ENCODE measurements at regions not wholly inside any gene's neighbourhood (a gene's known extent, or its start where the extent isn't known, plus 50 kb on each side); places are given as distances from the start of the nearest gene placed in this dataset.

DNA sequence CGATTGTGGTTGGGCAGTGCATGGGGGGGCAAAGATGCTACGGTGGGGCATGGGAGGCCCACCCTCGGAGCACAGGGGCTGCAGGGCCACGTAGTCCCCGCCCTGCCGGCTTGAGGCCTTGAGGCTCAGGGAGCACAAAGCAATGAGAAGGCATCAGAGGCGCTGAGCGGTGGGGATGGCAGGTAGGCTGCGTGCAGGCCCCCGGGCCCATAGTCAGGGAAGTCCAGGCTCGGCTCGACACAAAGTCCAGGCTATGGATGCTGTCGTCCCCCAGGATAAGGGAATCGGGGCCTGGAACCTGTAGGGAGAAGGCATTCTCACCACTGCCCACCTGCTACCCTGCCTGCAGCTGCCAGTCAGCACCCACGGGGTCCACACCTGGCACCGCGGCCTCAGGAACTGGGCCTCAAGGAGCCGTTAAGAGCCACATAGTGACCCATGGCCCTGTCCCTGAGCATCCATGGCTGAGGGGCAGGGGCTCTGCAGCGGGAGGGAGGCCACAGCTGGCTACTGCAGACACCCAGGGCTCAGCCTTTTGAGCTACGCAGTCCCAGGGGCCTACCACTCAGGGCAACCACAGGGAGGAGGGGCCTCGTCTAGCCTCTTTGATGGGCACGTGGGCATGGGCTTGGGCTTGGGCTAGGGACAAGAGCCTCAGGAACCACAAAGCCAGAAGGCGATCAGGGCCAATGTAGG lies 179.7 kb downstream of the IGLL1 start:
- CTCF ChIA-PET, result interaction anchor here (1.7 kb wide), 1 partner anchor 15 kb away, joined by 4 read pairs; no protein-coding TSS in a partner anchor
- POLR2A ChIA-PET, result no interaction called here
- Histone ChIP-seq H3K36me3 (ENCODE audit: control insufficient read depth in 2 of 2, insufficient read depth in 1 of 2, low read length in 2 of 2) (no peaks in the 10 kb centered on the region), H3K4me1 (ENCODE audit: control insufficient read depth, insufficient read depth, low read length) (peaks cover 3% of the 10 kb centered on the region; the same call in 1 of the 2 replicates), H3K9me3 (ENCODE audit: control insufficient read depth, insufficient read depth, low read depth, low read length) (no peaks in the 10 kb centered on the region), H3K27ac (ENCODE audit: extremely low read depth, low read depth, low read length) (no peak overlapping the region), H3K4me3 (ENCODE audit: low read depth, low read length) (no peak overlapping the region)
- TF ChIP-seq ZNF623 (tag by site-specific recombination; IDR thresholded peaks at IDR 0.05) (no peak), ZNF292 (tag by site-specific recombination; IDR thresholded peaks at IDR 0.05; ENCODE audit: borderline replicate concordance, low read depth) (no peak), GLIS2 (tag by site-specific recombination; IDR thresholded peaks at IDR 0.05) (0 out of 2 replicates have a peak, but pooled peaks have one; percentile 33), ZNF48 (tag by site-specific recombination; IDR thresholded peaks at IDR 0.05) (no peak)
- TF ChIP-seq, protein P1, sequence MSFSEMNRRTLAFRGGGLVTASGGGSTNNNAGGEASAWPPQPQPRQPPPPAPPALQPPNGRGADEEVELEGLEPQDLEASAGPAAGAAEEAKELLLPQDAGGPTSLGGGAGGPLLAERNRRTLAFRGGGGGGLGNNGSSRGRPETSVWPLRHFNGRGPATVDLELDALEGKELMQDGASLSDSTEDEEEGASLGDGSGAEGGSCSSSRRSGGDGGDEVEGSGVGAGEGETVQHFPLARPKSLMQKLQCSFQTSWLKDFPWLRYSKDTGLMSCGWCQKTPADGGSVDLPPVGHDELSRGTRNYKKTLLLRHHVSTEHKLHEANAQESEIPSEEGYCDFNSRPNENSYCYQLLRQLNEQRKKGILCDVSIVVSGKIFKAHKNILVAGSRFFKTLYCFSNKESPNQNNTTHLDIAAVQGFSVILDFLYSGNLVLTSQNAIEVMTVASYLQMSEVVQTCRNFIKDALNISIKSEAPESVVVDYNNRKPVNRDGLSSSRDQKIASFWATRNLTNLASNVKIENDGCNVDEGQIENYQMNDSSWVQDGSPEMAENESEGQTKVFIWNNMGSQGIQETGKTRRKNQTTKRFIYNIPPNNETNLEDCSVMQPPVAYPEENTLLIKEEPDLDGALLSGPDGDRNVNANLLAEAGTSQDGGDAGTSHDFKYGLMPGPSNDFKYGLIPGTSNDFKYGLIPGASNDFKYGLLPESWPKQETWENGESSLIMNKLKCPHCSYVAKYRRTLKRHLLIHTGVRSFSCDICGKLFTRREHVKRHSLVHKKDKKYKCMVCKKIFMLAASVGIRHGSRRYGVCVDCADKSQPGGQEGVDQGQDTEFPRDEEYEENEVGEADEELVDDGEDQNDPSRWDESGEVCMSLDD (tag by site-specific recombination; IDR thresholded peaks at IDR 0.05), result no peak
- TF ChIP-seq, protein P2, sequence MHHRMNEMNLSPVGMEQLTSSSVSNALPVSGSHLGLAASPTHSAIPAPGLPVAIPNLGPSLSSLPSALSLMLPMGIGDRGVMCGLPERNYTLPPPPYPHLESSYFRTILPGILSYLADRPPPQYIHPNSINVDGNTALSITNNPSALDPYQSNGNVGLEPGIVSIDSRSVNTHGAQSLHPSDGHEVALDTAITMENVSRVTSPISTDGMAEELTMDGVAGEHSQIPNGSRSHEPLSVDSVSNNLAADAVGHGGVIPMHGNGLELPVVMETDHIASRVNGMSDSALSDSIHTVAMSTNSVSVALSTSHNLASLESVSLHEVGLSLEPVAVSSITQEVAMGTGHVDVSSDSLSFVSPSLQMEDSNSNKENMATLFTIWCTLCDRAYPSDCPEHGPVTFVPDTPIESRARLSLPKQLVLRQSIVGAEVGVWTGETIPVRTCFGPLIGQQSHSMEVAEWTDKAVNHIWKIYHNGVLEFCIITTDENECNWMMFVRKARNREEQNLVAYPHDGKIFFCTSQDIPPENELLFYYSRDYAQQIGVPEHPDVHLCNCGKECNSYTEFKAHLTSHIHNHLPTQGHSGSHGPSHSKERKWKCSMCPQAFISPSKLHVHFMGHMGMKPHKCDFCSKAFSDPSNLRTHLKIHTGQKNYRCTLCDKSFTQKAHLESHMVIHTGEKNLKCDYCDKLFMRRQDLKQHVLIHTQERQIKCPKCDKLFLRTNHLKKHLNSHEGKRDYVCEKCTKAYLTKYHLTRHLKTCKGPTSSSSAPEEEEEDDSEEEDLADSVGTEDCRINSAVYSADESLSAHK (tag by site-specific recombination; IDR thresholded peaks at IDR 0.05), result no peak

DNA sequence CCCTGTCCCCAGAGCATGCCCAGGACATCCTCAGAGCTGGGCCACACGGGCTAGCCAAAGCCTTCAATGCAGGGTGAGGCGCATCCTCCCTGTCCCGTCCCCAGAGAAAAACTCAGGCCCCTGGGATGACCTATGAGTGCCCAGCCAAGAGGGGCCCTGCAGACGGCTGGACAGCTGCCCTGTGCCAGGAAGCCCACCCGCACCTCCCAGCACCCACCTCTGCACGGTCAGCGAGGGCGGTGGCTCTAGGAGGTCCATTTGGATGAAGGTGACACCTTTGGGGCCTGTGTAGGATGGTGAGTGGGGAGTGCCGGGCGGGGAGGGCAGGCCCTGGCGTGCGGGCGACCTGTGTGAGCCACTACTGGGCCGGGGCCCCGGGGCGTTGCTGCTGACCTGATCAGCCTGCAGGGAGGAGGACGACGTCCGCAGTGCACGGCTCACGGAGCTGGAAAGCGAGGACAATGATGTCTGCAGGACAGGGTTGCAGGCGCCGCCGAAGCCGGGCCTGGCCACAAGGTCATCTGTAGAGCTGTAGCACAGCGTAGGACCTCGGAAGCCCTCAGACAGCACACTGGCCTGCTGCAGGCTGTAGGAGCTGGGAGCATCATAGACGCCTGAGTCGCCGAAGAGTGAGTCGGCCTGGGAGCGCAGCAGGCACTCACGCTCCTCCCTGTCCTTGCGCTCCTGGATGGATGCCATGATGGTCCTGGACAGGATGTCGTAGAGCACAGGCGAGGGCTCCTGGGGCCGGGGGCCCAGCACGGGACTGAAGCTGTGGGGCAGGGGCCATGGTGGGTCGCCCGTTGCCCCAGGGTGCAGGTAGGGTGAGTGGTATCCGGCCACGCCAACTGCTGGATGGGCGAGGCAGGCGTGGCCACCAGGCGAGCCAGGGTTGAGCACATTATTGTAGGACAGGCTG lies 180.5 kb downstream of the IGLL1 start:
- POLR2A ChIA-PET, result no interaction called here
- Histone ChIP-seq H3K36me3 (ENCODE audit: control insufficient read depth in 2 of 2, insufficient read depth in 1 of 2, low read length in 2 of 2) (no peaks in the 10 kb centered on the region), H3K27ac (ENCODE audit: extremely low read depth, low read depth, low read length) (no peak overlapping the region), H3K4me1 (ENCODE audit: control insufficient read depth, insufficient read depth, low read length) (peaks cover 3% of the 10 kb centered on the region; the same call in 1 of the 2 replicates), H3K9me3 (ENCODE audit: control insufficient read depth, insufficient read depth, low read depth, low read length) (no peaks in the 10 kb centered on the region), H3K4me3 (ENCODE audit: low read depth, low read length) (no peak overlapping the region)
- TF ChIP-seq EGR2 (tag by site-specific recombination; IDR thresholded peaks at IDR 0.05; ENCODE audit: low read depth) (peak; percentile 19; the same call in 1 of the 2 replicates), KLF8 (tag by site-specific recombination; IDR thresholded peaks at IDR 0.05) (peak; percentile 44; the same call in 1 of the 2 replicates), ZSCAN16 (tag by site-specific recombination; IDR thresholded peaks at IDR 0.05) (no peak)
- CTCF ChIA-PET, result interaction anchor here (0.9 to 1.7 kb wide), 2 partner anchors 14 to 140 kb away, joined by 3 to 4 read pairs; no protein-coding TSS in a partner anchor

DNA sequence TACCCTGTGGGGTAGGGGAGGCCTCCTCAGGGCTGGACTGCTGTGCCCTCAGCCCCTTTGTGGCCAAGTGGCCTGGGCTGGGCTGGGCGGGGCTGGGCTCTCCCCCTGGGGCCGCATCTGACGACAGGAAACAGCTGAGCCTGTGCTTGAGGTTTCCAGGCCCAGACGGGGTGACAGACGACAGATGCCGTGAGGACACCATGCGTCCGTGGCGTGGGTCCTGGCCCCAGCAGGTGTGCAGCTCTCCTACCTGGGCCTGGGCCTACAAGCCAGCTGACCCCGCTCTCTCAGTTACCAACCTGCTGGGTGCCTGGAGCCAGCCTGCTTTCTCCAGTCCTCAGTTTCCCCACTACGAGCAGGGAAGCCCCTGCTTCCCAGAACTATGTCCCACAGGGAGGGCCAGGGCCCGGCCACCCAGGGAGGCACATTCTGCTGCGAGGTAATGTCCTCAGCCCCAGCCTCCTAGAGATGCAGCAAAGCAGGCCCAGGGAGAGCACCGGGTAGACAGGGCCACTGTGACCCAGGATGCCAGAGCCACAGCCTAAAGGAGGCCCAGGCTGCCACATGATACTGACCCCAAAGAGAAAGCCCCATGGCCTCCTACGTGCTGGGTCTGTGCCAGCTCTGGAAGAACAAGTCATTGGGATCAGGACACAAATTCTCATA lies 181.3 kb downstream of the IGLL1 start:
- no peak overlapping the region for H3K27ac ChIP-seq (ENCODE audit: extremely low read depth, low read depth, low read length)
- no peaks in the 10 kb centered on the region for H3K36me3 ChIP-seq (ENCODE audit: control insufficient read depth in 2 of 2, insufficient read depth in 1 of 2, low read length in 2 of 2)
- no peaks in the 10 kb centered on the region for H3K9me3 ChIP-seq (ENCODE audit: control insufficient read depth, insufficient read depth, low read depth, low read length)
- H3K4me3 ChIP-seq (ENCODE audit: low read depth, low read length), result no peak overlapping the region
- no peak for TF ChIP-seq GLI4 (tag by site-specific recombination; IDR thresholded peaks at IDR 0.05)
- TF ChIP-seq ZNF768 (tag by site-specific recombination; IDR thresholded peaks at IDR 0.05), result no peak
- TF ChIP-seq GLIS1 (tag by site-specific recombination; IDR thresholded peaks at IDR 0.05), result peak; percentile 70
- TF ChIP-seq ZNF473 (tag by site-specific recombination; IDR thresholded peaks at IDR 0.05), result no peak
- TF ChIP-seq, protein P3, sequence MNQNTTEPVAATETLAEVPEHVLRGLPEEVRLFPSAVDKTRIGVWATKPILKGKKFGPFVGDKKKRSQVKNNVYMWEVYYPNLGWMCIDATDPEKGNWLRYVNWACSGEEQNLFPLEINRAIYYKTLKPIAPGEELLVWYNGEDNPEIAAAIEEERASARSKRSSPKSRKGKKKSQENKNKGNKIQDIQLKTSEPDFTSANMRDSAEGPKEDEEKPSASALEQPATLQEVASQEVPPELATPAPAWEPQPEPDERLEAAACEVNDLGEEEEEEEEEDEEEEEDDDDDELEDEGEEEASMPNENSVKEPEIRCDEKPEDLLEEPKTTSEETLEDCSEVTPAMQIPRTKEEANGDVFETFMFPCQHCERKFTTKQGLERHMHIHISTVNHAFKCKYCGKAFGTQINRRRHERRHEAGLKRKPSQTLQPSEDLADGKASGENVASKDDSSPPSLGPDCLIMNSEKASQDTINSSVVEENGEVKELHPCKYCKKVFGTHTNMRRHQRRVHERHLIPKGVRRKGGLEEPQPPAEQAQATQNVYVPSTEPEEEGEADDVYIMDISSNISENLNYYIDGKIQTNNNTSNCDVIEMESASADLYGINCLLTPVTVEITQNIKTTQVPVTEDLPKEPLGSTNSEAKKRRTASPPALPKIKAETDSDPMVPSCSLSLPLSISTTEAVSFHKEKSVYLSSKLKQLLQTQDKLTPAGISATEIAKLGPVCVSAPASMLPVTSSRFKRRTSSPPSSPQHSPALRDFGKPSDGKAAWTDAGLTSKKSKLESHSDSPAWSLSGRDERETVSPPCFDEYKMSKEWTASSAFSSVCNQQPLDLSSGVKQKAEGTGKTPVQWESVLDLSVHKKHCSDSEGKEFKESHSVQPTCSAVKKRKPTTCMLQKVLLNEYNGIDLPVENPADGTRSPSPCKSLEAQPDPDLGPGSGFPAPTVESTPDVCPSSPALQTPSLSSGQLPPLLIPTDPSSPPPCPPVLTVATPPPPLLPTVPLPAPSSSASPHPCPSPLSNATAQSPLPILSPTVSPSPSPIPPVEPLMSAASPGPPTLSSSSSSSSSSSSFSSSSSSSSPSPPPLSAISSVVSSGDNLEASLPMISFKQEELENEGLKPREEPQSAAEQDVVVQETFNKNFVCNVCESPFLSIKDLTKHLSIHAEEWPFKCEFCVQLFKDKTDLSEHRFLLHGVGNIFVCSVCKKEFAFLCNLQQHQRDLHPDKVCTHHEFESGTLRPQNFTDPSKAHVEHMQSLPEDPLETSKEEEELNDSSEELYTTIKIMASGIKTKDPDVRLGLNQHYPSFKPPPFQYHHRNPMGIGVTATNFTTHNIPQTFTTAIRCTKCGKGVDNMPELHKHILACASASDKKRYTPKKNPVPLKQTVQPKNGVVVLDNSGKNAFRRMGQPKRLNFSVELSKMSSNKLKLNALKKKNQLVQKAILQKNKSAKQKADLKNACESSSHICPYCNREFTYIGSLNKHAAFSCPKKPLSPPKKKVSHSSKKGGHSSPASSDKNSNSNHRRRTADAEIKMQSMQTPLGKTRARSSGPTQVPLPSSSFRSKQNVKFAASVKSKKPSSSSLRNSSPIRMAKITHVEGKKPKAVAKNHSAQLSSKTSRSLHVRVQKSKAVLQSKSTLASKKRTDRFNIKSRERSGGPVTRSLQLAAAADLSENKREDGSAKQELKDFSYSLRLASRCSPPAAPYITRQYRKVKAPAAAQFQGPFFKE (tag by site-specific recombination; IDR thresholded peaks at IDR 0.05; ENCODE audit: borderline replicate concordance), result no peak
- ChIA-PET CTCF (interaction anchor here (0.9 to 1.7 kb wide), 2 partner anchors 13 to 140 kb away, joined by 3 to 4 read pairs; no protein-coding TSS in a partner anchor), POLR2A (no interaction called here)
- peaks cover 3% of the 10 kb centered on the region; the same call in 1 of the 2 replicates for H3K4me1 ChIP-seq (ENCODE audit: control insufficient read depth, insufficient read depth, low read length)

Measured in HEK293 (cell line).